ENCODE measurements at regions not wholly inside any gene's neighbourhood (a gene's known extent, or its start where the extent isn't known, plus 50 kb on each side); places are given as distances from the start of the nearest gene placed in this dataset.

GRCh38 chr6:14440215-14440910 lies 322.8 kb downstream of the CD83 start:
- Histone ChIP-seq H4K20me1 (ENCODE audit: control insufficient read depth, insufficient read depth, insufficient read length) (no peaks in the 10 kb centered on the region), H3K27ac (ENCODE audit: insufficient read length, low read depth, low read length) (no peak overlapping the region), H2BK5ac (ENCODE audit: insufficient read length, low read length) (no peak overlapping the region), H3T11ph (ENCODE audit: low read length) (no peak overlapping the region), H3K18ac (ENCODE audit: insufficient read length, low read depth, low read length) (no peak overlapping the region), H3K14ac (ENCODE audit: insufficient read depth, low read length) (no peak overlapping the region), H2AK5ac (ENCODE audit: insufficient read length, low read length) (no peak overlapping the region), H4K5ac (ENCODE audit: insufficient read length, low read depth, low read length) (no peak overlapping the region), H3K79me2 (ENCODE audit: insufficient read depth, low read length) (no peaks in the 10 kb centered on the region), H2BK12ac (ENCODE audit: insufficient read length, low read depth, low read length) (no peak overlapping the region), H2AFZ (ENCODE audit: low read length) (no peak overlapping the region), H3K9ac (ENCODE audit: extremely low read depth, insufficient read length, low read length) (no peak overlapping the region), H3K23me2 (ENCODE audit: insufficient read length, low read depth, low read length, poor library complexity, severe bottlenecking) (no peaks in the 10 kb centered on the region), H2BK15ac (ENCODE audit: low read depth, low read length) (no peak overlapping the region), H3K56ac (ENCODE audit: insufficient read length, low read depth, low read length) (no peak overlapping the region), H2BK20ac (ENCODE audit: low read depth, low read length, poor library complexity, severe bottlenecking) (no peak overlapping the region), H4K91ac (ENCODE audit: insufficient read length, low read depth, low read length) (no peak overlapping the region), H2BK120ac (ENCODE audit: low read depth, low read length, poor library complexity, severe bottlenecking) (no peak overlapping the region), H3K9me3 (ENCODE audit: control insufficient read depth, low read depth, low read length) (no peaks in the 10 kb centered on the region), H3K4ac (ENCODE audit: low read depth, low read length) (no peak overlapping the region), H3K23ac (ENCODE audit: insufficient read length, low read depth, low read length) (no peak overlapping the region), H3K79me1 (ENCODE audit: insufficient read depth, low read depth, low read length, poor library complexity, severe bottlenecking) (no peaks in the 10 kb centered on the region), H3K4me2 (ENCODE audit: insufficient read depth, insufficient read length, low read length) (no peak overlapping the region), H3K4me1 (ENCODE audit: insufficient read depth, low read length) (no peaks in the 10 kb centered on the region), H4K8ac (replicated peaks; ENCODE audit: insufficient read length, low read depth, low read length) (no peak overlapping the region), H3K27me3 (ENCODE audit: insufficient read depth, low read length) (no peaks in the 10 kb centered on the region)
- H3K27ac Mint-ChIP-seq, result no peak overlapping the region
- no peaks in the 10 kb centered on the region for H3K27me3 Mint-ChIP-seq (ENCODE audit: low read depth)
- no peaks in the 10 kb centered on the region for H3K36me3 Mint-ChIP-seq (ENCODE audit: insufficient read depth in 1 of 3, low read depth in 3 of 3)
- DNase-seq, result no peak
- peaks cover 20 to 23% of the 10 kb centered on the region in 2 experiments for H3K4me1 Mint-ChIP-seq
- H3K4me3 Mint-ChIP-seq, result no peak overlapping the region
- TF ChIP-seq, protein P1, sequence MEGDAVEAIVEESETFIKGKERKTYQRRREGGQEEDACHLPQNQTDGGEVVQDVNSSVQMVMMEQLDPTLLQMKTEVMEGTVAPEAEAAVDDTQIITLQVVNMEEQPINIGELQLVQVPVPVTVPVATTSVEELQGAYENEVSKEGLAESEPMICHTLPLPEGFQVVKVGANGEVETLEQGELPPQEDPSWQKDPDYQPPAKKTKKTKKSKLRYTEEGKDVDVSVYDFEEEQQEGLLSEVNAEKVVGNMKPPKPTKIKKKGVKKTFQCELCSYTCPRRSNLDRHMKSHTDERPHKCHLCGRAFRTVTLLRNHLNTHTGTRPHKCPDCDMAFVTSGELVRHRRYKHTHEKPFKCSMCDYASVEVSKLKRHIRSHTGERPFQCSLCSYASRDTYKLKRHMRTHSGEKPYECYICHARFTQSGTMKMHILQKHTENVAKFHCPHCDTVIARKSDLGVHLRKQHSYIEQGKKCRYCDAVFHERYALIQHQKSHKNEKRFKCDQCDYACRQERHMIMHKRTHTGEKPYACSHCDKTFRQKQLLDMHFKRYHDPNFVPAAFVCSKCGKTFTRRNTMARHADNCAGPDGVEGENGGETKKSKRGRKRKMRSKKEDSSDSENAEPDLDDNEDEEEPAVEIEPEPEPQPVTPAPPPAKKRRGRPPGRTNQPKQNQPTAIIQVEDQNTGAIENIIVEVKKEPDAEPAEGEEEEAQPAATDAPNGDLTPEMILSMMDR (conservative IDR thresholded peaks at IDR 0.05), result no peak
- no peaks in the 10 kb centered on the region for H3K9me3 Mint-ChIP-seq
- WGBS (ENCODE audit: extremely low coverage, insufficient read length, low lambda C conversion rate), result no CpG with 5 or more reads among the region's 4 CpGs
